Mammary epithelial cell (primary cell): ENCODE measurements at regions not wholly inside any gene's neighbourhood (a gene's known extent, or its start where the extent isn't known, plus 50 kb on each side); places are given as distances from the start of the nearest gene placed in this dataset.

ENCODE experiments used
- CTCF ChIP-seq, 2 donors: IDR thresholded peaks in 1 of 2; conservative IDR thresholded peaks in 1 of 2; 2 replicates each; pipeline ENCODE4 v1.5.1; 2011 to 2012; ENCODE audit warnings: inconsistent platforms in 2 of 2, low read length in 2 of 2, mild to moderate bottlenecking in 2 of 2, control low read depth in 1 of 2, low read depth in 1 of 2; ENCODE audit not compliant: insufficient read depth in 1 of 2; ENCODE audit errors: extremely low read depth in 1 of 2
- EZH2 ChIP-seq: IDR thresholded peaks from 2 replicates; pipeline ENCODE4 v1.6.1; 2012; ENCODE audit warnings: low read length, inconsistent platforms, borderline replicate concordance

GRCh38 chr3:118504906-118505305, 529.7 kb downstream of the IGSF11 start:
- TF ChIP-seq EZH2 (no peak), CTCF (conservative IDR thresholded peaks at IDR 0.05 in 1 of 2, IDR thresholded peaks at IDR 0.05 in 1 of 2; ENCODE audit: extremely low read depth in 1 of 2, insufficient read depth in 1 of 2, low read depth in 1 of 2, low read length in 2 of 2) (no peak)
